CD14-positive monocyte (primary cell): ENCODE measurements at regions not wholly inside any gene's neighbourhood (a gene's known extent, or its start where the extent isn't known, plus 50 kb on each side); places are given as distances from the start of the nearest gene placed in this dataset.

Experiments used
- DNase-seq, 3 donors: peaks; one replicate each; pipeline ENCODE4 v3.0.0-alpha.2; 2011 to 2022
- H2AFZ ChIP-seq: 2 replicates; pipeline ENCODE4 v1.6.0; 2012; ENCODE audit warnings: mild to moderate bottlenecking, low read depth, low read length, inconsistent platforms; ENCODE audit not compliant: insufficient read depth, poor library complexity, severe bottlenecking
- H3K27ac ChIP-seq, 2 donors: 1 replicate in 1 of 2; 2 replicates in 1 of 2; pipeline ENCODE4 v1.5.1; 2012 to 2013; ENCODE audit warnings: low read length in 2 of 2, control low read depth in 1 of 2, inconsistent platforms in 1 of 2, low read depth in 1 of 2, mild to moderate bottlenecking in 1 of 2
- H3K27me3 ChIP-seq, 2 donors: one replicate each; pipeline versions ENCODE4 v1.6.0 to v1.6.1; 2011 to 2013; ENCODE audit warnings: low read length in 2 of 2; ENCODE audit not compliant: control insufficient read depth in 2 of 2, insufficient read depth in 2 of 2
- H3K36me3 ChIP-seq, 2 donors: replicated peaks in 1 of 2; 1 replicate in 1 of 2; 2 replicates in 1 of 2; pipeline versions ENCODE4 v1.5.1 to v1.6.1; 2012 to 2013; ENCODE audit warnings: low read length in 2 of 2, control low read depth in 1 of 2, inconsistent platforms in 1 of 2, mild to moderate bottlenecking in 1 of 2; ENCODE audit not compliant: insufficient read depth in 2 of 2, control insufficient read depth in 1 of 2
- H3K4me1 ChIP-seq, 2 donors: 1 replicate in 1 of 2; 2 replicates in 1 of 2; pipeline versions ENCODE4 v1.5.1 to v1.6.1; 2012 to 2013; ENCODE audit warnings: low read length in 2 of 2, control low read depth in 1 of 2, inconsistent platforms in 1 of 2, mild to moderate bottlenecking in 1 of 2, moderate library complexity in 1 of 2; ENCODE audit not compliant: insufficient read depth in 2 of 2, control insufficient read depth in 1 of 2
- H3K4me2 ChIP-seq: replicated peaks from 2 replicates; pipeline ENCODE3; 2012; ENCODE audit warnings: low read length, moderate library complexity, mild to moderate bottlenecking; ENCODE audit not compliant: poor library complexity, severe bottlenecking; ENCODE audit errors: extremely low read depth
- H3K4me3 ChIP-seq, 3 experiments: fragments of 200-600 bp in 1 of 3; sonication (generic) in 1 of 3; replicated peaks in 1 of 3; 1 replicate in 2 of 3; 2 replicates in 1 of 3; pipeline ENCODE4 v1.5.1; 2011 to 2013; ENCODE audit warnings: low read length in 3 of 3, mild to moderate bottlenecking in 3 of 3, control low read depth in 2 of 3, low read depth in 2 of 3, inconsistent platforms in 1 of 3, moderate library complexity in 1 of 3
- H3K79me2 ChIP-seq: 2 replicates; pipeline ENCODE4 v1.6.0; 2012; ENCODE audit warnings: mild to moderate bottlenecking, control low read depth, inconsistent platforms, low read length, moderate library complexity; ENCODE audit not compliant: insufficient read depth
- H3K9ac ChIP-seq: 2 replicates; pipeline ENCODE4 v1.6.0; 2017; ENCODE audit warnings: low read length, mild to moderate bottlenecking; ENCODE audit not compliant: insufficient read depth, poor library complexity, severe bottlenecking
- H3K9me3 ChIP-seq, 2 donors: replicated peaks in 1 of 2; 1 replicate in 1 of 2; 2 replicates in 1 of 2; pipeline versions ENCODE4 v1.5.1 to v1.6.1; 2012 to 2013; ENCODE audit warnings: low read length in 2 of 2, control low read depth in 1 of 2; ENCODE audit not compliant: control insufficient read depth in 1 of 2, insufficient read depth in 1 of 2
- H4K20me1 ChIP-seq: 2 replicates; pipeline ENCODE4 v1.6.0; 2012; ENCODE audit warnings: mild to moderate bottlenecking, low read length, control low read depth, moderate library complexity; ENCODE audit not compliant: insufficient read depth
- H3K27ac Mint-ChIP-seq, 7 donors: one replicate each; pipeline ENCODE4 v1.8.0; 2020; ENCODE audit warnings: mild to moderate bottlenecking in 7 of 7, mixed read lengths in 7 of 7, moderate library complexity in 6 of 7, inconsistent platforms in 2 of 7
- H3K27me3 Mint-ChIP-seq, 3 donors: one replicate each; pipeline ENCODE4 v1.8.0; 2021 to 2022; ENCODE audit warnings: low read depth in 3 of 3, mild to moderate bottlenecking in 3 of 3, mixed read lengths in 3 of 3, moderate library complexity in 3 of 3, inconsistent platforms in 1 of 3
- H3K36me3 Mint-ChIP-seq, 2 donors: one replicate each; pipeline ENCODE4 v1.8.0; 2020; ENCODE audit warnings: mixed read lengths in 2 of 2, inconsistent platforms in 1 of 2, mild to moderate bottlenecking in 1 of 2
- H3K4me1 Mint-ChIP-seq: one replicate; pipeline ENCODE4 v1.8.0; 2020; ENCODE audit warnings: mild to moderate bottlenecking, mixed read lengths
- H3K4me3 Mint-ChIP-seq, 2 donors: one replicate each; pipeline ENCODE4 v1.8.0; 2020; ENCODE audit warnings: mild to moderate bottlenecking in 2 of 2, mixed read lengths in 2 of 2, moderate library complexity in 1 of 2
- H3K9me3 Mint-ChIP-seq, 7 donors: one replicate each; pipeline ENCODE4 v1.8.0; 2020 to 2022; ENCODE audit warnings: mixed read lengths in 7 of 7, mild to moderate bottlenecking in 6 of 7, moderate library complexity in 6 of 7, inconsistent platforms in 2 of 7
- WGBS: methylation state at CpG from one replicate; pipeline ENCODE4 v1.1.5; 2013; ENCODE audit warnings: missing lambda C conversion rate; ENCODE audit not compliant: insufficient coverage; 5-methylcytosine and 5-hydroxymethylcytosine counted together
- intact Hi-C, 2 donors: fragments of 100-400 bp; cut with micrococcal nuclease; formaldehyde crosslinking; loops; one replicate each; pipeline versions ENCODE4 v1.15.0 to v1.15.1; 2023
- TF ChIP-seq, protein P1 (sequence below): fragments of 200-600 bp; IDR thresholded peaks from one replicate; pipeline ENCODE4 v1.8.0; 2022; ENCODE audit warnings: antibody characterized with exemption, mild to moderate bottlenecking

DNA sequence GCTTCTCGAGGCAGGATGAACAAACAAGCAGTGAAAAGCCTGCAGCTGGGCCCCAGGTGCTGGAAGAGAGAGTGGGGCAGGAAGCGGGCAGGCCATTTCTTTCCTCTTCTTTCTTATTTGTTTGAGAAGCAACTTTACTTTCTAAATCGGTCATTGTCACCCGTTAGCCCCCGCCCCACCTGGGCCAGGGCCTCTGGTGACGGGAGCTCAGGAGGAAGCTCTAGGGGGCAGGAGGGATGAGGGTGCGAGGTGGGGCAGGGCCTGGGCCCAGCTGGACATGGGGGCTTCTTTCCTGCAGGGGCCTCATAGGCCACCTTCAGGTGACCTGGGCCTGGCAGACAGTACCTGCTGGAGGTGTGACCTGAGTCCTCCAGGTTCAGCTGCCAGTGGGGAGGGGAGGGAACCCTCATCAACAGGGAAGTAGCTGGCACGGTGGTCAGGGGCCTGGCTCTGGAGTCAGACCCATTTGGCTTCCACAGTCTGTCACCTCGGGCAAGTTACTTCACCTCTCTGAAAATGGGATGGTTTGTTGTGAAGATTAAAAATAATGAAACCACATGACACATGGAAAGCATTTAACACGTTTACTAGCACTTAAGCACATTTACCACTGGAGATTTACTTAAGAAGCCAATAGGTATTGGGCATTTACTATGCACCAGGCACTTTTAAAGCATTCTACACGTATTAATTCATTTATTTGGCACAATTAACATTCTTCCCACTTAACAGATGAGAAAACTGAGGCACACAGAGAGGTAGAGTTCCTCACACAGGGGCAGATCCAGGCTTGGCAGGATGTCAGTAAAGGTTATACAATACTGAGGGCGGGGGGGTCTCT, 54.1 kb upstream of the ID3 start:
- Histone ChIP-seq H3K36me3 (no peaks in the 10 kb centered on the region), H3K27me3 (peaks cover 2 to 15% of the 10 kb centered on the region in 2 donors), H3K27ac (no peak overlapping the region), H3K4me3 (no peak overlapping the region), H3K9ac (no peak overlapping the region), H3K9me3 (no peaks in the 10 kb centered on the region), H3K4me1 (no peaks in the 10 kb centered on the region), H2AFZ (no peak overlapping the region), H3K79me2 (no peaks in the 10 kb centered on the region), H3K4me2 (no peak overlapping the region), H4K20me1 (no peaks in the 10 kb centered on the region)
- Mint-ChIP-seq H3K9me3 (peaks cover 0 to 4% (median 0%) of the 10 kb centered on the region in 7 donors), H3K4me1 (no peaks in the 10 kb centered on the region), H3K27me3 (peaks cover 30 to 32% (median 31%) of the 10 kb centered on the region in 3 donors), H3K36me3 (no peaks in the 10 kb centered on the region), H3K4me3 (no peak overlapping the region), H3K27ac (no peak overlapping the region)
- WGBS = 51% methylated on average over 2 of the region's 12 CpGs
- intact Hi-C loops = no loop called here
- TF ChIP-seq, protein P1, sequence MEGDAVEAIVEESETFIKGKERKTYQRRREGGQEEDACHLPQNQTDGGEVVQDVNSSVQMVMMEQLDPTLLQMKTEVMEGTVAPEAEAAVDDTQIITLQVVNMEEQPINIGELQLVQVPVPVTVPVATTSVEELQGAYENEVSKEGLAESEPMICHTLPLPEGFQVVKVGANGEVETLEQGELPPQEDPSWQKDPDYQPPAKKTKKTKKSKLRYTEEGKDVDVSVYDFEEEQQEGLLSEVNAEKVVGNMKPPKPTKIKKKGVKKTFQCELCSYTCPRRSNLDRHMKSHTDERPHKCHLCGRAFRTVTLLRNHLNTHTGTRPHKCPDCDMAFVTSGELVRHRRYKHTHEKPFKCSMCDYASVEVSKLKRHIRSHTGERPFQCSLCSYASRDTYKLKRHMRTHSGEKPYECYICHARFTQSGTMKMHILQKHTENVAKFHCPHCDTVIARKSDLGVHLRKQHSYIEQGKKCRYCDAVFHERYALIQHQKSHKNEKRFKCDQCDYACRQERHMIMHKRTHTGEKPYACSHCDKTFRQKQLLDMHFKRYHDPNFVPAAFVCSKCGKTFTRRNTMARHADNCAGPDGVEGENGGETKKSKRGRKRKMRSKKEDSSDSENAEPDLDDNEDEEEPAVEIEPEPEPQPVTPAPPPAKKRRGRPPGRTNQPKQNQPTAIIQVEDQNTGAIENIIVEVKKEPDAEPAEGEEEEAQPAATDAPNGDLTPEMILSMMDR = no peak
- no peak for DNase-seq

DNA sequence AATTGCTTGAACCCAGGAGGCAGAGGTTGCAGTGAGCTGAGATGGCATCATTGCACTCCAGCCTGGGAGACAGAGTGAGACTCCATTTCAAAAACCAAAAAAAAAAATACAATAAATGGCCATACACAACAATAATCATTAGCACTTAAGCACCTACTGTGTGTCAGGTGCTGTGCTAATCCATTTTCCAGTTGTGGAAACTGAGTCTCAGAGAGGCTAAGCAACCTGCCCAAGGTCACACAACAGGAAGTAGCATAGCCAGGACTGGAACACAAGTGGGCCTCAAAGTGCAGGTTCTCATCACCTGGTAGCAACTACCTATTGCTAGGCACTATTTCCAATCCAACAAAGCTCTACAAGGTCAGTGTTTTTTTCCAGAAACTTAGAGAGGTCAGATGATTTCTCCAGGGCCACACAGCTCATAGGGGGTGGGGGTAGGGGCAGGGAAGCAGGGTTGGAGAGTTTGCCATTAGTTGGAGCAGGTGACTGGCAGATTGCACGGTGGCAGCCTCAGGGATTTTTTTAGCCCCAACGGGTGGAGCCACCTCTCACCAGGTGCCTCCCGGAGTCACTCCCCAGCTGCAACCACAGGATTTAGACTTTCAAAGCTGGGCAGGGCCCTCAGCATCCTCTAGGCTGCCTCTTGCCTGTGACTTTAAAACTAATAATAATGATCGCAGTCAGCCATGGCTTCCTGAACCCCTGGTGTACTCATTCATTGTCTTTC, 52.5 kb upstream of the ID3 start:
- no peak overlapping the region for H3K4me3 ChIP-seq
- 82% methylated on average over 4 of the region's 4 CpGs for WGBS
- DNase-seq = no peak

More for the DNA sequence above, 52.5 kb upstream of the ID3 start:
- Histone ChIP-seq H3K36me3 (no peaks in the 10 kb centered on the region), H3K79me2 (no peaks in the 10 kb centered on the region), H4K20me1 (no peaks in the 10 kb centered on the region), H3K9me3 (no peaks in the 10 kb centered on the region), H3K9ac (no peak overlapping the region), H3K27ac (no peak overlapping the region), H3K4me2 (no peak overlapping the region), H2AFZ (no peak overlapping the region), H3K4me1 (no peaks in the 10 kb centered on the region), H3K27me3 (peaks cover 0 to 3% of the 10 kb centered on the region in 2 donors)
- intact Hi-C loops = no loop called here
- H3K27me3 Mint-ChIP-seq = peaks cover 15 to 23% (median 18%) of the 10 kb centered on the region in 3 donors
- no peak overlapping the region for H3K4me3 Mint-ChIP-seq
- H3K27ac Mint-ChIP-seq = no peak overlapping the region
- H3K36me3 Mint-ChIP-seq = no peaks in the 10 kb centered on the region
- TF ChIP-seq, protein P1 = no peak
- H3K4me1 Mint-ChIP-seq = no peaks in the 10 kb centered on the region
- H3K9me3 Mint-ChIP-seq = peaks cover 0 to 4% (median 0%) of the 10 kb centered on the region in 7 donors
